Erythroblast (primary cell): ENCODE measurements at regions not wholly inside any gene's neighbourhood (a gene's known extent, or its start where the extent isn't known, plus 50 kb on each side); places are given as distances from the start of the nearest gene placed in this dataset.

Experiments used
- DNase-seq, 2 experiments: peaks; one replicate each; lab custom pipeline; 2025; lab: John Stamatoyannopoulos, UW
- GATA1 ChIP-seq: IDR thresholded peaks from 2 replicates; pipeline ENCODE4 v1.6.1; 2011; ENCODE audit warnings: low read depth, mild to moderate bottlenecking, control low read depth, low read length, moderate library complexity
- POLR2A ChIP-seq: IDR thresholded peaks from 2 replicates; pipeline ENCODE4 v1.6.1; 2011; ENCODE audit warnings: mild to moderate bottlenecking, low read length

GRCh38 chr5:82426464-82427154 is 148.5 kb upstream of the RPS23 start:
- TF ChIP-seq POLR2A (no peak), GATA1 (no peak)
- DNase-seq = no peak

GRCh38 chr5:82425591-82425990 is 147.4 kb upstream of the RPS23 start:
- no peak for DNase-seq
- TF ChIP-seq GATA1 = no peak
- no peak for TF ChIP-seq POLR2A

GRCh38 chr5:82424211-82424610 is 146.1 kb upstream of the RPS23 start:
- no peak for TF ChIP-seq POLR2A
- no peak for TF ChIP-seq GATA1
- DNase-seq = no peak

DNA sequence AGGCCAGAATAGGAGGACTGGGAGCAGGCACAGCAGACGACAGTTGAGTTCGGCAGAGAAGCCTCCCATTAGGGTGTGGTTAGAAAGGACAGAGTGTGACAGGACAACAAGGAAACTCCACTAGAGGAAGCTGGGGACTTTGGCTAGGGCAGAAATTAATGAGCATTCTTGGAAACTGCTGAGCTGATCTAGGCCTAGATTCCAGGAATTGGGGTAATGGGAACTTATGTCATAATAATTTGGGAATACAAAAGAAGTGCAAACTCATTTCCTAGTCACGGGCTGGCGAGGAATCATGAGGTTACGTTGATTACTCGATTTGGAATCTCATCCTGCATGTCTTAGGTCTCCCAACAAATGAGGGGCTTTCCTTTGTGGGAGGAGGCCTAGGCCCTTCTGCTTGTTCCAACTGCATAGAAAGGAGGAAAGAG is 144.6 kb upstream of the RPS23 start:
- TF ChIP-seq POLR2A (no peak), GATA1 (no peak)
- DNase-seq = no peak

DNA sequence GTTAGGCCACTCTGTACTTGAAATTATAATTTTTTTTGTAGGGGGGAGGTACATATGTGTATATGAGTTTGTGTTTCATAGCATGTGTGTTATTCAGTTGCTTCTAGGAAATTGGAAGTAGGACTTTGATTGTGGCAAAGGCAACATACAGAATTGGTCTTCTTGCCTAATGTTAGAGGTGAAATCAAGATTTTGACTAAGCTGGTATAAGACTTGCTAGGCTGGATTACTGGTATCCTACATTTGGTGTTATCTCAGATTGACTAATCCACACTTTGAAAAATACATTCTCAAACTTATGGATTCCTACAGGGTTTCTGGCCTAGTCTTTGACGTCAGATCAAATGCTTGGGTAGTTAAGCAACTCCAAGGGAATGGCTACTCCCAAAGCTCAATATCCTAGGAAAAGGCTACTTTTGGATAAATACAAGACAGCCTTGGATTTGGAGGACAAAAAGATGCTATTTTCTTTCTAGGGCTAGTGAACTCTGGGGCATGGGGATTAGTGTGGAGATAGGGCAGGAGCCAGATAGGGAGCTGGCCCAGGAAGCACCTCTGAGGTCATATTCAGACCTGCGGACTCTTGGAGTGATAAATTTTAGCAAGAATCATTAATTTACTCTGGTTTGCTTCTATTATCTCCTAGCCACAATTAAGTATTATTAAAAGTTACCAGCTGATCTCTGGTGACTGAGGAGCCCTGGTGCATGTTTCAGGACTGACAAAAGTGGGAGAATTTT is 144.0 kb upstream of the RPS23 start:
- no peak for DNase-seq
- TF ChIP-seq GATA1 = no peak
- no peak for TF ChIP-seq POLR2A

DNA sequence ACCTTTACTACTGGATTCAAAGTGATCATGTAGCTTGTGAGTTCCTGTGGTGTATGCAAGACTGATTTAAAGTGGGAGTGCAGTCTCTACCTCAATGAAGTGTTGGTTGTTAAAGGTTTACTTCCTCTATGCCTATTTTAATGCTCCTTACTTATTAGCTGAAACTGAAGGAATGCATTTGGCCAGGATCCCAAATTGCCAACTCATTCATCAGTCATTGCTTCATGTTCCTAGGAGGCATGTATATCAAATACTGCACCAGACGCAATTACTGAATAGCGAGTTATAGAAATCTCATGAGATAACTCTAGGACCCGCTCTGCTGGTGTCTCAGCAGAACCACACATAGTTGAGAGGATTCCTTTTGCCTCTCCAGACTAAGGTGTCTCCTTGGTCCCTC is 143.0 kb upstream of the RPS23 start:
- no peak for DNase-seq
- TF ChIP-seq GATA1 (no peak), POLR2A (no peak)

GRCh38 chr5:82420524-82420923 is 142.4 kb upstream of the RPS23 start:
- peak in 1 of 2 experiments; percentile 20 for DNase-seq

GRCh38 chr5:82419559-82420332 is 141.6 kb upstream of the RPS23 start:
- no peak for DNase-seq
- TF ChIP-seq GATA1 (no peak), POLR2A (no peak)

DNA sequence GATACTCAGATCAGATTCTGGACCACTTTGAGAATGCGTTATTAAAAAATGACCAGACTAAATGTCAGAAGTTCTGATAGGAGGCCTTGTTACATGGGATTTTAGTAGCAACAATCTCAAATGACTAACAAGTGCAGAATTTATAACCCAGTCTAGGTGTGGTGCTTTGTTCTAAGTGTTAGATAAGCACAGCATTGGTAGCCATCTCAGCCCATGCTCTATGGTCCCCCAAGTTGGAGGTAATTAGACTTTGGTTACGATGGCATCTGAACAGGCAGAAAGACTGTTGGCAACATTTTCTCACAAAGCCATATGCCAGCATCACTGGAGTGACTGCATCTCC is 140.4 kb upstream of the RPS23 start:
- TF ChIP-seq GATA1 = no peak
- TF ChIP-seq POLR2A = no peak
- DNase-seq = no peak

GRCh38 chr5:82417776-82418607 is 139.8 kb upstream of the RPS23 start:
- TF ChIP-seq GATA1 (no peak), POLR2A (no peak)
- no peak for DNase-seq

DNA sequence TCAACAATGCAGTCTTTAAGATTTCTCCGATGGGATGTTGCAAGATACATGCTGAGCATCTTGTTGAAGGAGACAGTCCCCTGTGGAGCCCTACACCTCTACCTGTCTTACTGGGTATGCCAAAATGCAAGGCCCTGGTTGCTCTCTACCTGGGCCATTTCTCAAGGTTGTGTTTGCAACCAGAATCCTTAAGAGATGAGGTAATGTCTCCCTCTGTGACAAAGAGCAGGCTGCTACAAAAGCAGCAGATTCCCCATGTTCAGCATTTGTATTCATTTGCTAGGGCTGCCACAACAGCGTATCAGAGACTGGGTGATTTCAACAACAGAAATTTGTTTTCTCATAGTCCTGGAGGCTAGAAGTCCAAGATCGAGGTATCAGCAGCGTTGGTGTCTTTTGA is 138.4 kb upstream of the RPS23 start:
- TF ChIP-seq GATA1 = no peak
- DNase-seq = no peak

DNA sequence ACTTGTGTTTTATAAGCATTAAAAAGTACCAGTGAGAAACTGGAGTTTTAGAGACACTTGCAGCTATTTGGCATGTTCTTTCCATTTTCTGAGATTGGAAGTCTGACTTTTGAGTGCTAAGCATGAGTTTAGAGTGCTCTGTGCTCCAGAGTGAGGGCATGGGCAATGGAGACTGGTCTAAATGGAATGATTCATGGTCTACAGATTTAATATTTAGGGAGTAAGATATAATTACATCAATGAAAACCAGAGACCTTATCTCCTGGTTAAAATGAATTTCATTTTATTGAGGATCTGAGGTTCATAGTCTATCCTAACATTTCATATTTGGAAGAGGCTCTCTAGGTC is 135.9 kb upstream of the RPS23 start:
- no peak for DNase-seq
- TF ChIP-seq GATA1 (no peak), POLR2A (no peak)

GRCh38 chr5:82413302-82414040 is 135.3 kb upstream of the RPS23 start:
- no peak for DNase-seq
- TF ChIP-seq GATA1 (no peak), POLR2A (no peak)

- DNase-seq = no peak
- TF ChIP-seq GATA1 (no peak), POLR2A (no peak)
Measured at GRCh38 chr5:82408033-82408432, 129.9 kb upstream of the RPS23 start.
